HepG2 (cell line): ENCODE measurements at regions not wholly inside any gene's neighbourhood (a gene's known extent, or its start where the extent isn't known, plus 50 kb on each side); places are given as distances from the start of the nearest gene placed in this dataset.

Experiments
- ATAC-seq: fragments of 200-7000 bp; cut with Tn5 transposase; 3 replicates; pipeline ENCODE4 v1.9.1; 2020; ENCODE audit warnings: mild to moderate bottlenecking, moderate library complexity
- BruUV-seq: library from RNA; stranded (reverse); fragments of 400-500 nt; replicated peaks from 2 replicates; lab custom pipeline; 2021; lab: Mats Ljungman, UMichigan
- CTCF ChIA-PET: fragments of 300-600 bp; formaldehyde crosslinking; extraction: SDS; loops from one replicate; lab custom pipeline; 2021; ENCODE audit warnings: low total read pairs, inconsistent platforms, low intra/inter-chr PET ratio; lab: Yijun Ruan, JAX
- POLR2A ChIA-PET: fragments of 350-600 bp; sonication (Branson Sonifier 250); formaldehyde crosslinking; loops from one replicate; lab custom pipeline; 2020; ENCODE audit warnings: antibody characterized with exemption, inconsistent platforms; lab: Yijun Ruan, JAX
- DNase-seq: peaks from one replicate; pipeline ENCODE4 v3.0.0-alpha.2; 2015; ENCODE audit warnings: low spot score
- FAIRE-seq: peaks from 3 replicates; lab custom pipeline; 2011; peaks lifted over from hg19 to GRCh38; lab: Jason Lieb, UNC
- H2AFZ ChIP-seq: one replicate; pipeline ENCODE4 v1.6.1; 2011; ENCODE audit warnings: low read length, inconsistent platforms
- H3K27ac ChIP-seq: fragments of 300-600 bp; 3 replicates; pipeline ENCODE4 v1.8.0; 2011; ENCODE audit warnings: mixed run types, mild to moderate bottlenecking, mixed read lengths, low read length, inconsistent platforms; ENCODE audit not compliant: insufficient read depth; ENCODE audit errors: extremely low read length
- H3K27me3 ChIP-seq, 2 experiments: fragments of 200-600 bp in 1 of 2; 2 replicates in 1 of 2; 3 replicates in 1 of 2; pipeline versions ENCODE4 v1.6.0 to v1.8.0; 2011; ENCODE audit warnings: low read length in 2 of 2, mild to moderate bottlenecking in 2 of 2, moderate library complexity in 2 of 2, inconsistent platforms in 1 of 2; ENCODE audit not compliant: insufficient read depth in 2 of 2, control insufficient read depth in 1 of 2
- H3K36me3 ChIP-seq, 2 experiments: fragments of 200-600 bp in 1 of 2; replicated peaks in 1 of 2; 2 replicates in 1 of 2; 3 replicates in 1 of 2; pipeline versions ENCODE4 v1.5.1 to v1.8.0; 2011; ENCODE audit warnings: low read length in 2 of 2, inconsistent platforms in 1 of 2; ENCODE audit not compliant: insufficient read depth in 2 of 2, control insufficient read depth in 1 of 2
- H3K4me1 ChIP-seq: 2 replicates; pipeline ENCODE4 v1.5.1; 2012; ENCODE audit warnings: low read length, inconsistent platforms; ENCODE audit not compliant: insufficient read depth
- H3K4me2 ChIP-seq: 2 replicates; pipeline ENCODE4 v1.6.0; 2011; ENCODE audit warnings: low read depth, low read length, inconsistent platforms
- H3K4me3 ChIP-seq, 3 experiments: fragments of 200-600 bp in 1 of 3; sonication (generic), shearing (Covaris generic) in 1 of 3; replicated peaks in 1 of 3; 2 replicates each; pipeline ENCODE4 v1.5.1; 2011 to 2016; ENCODE audit warnings: low read length in 3 of 3, inconsistent platforms in 2 of 3, low read depth in 2 of 3, mild to moderate bottlenecking in 2 of 3, control low read depth in 1 of 3, mixed read lengths in 1 of 3; ENCODE audit not compliant: insufficient read depth in 1 of 3
- H3K79me2 ChIP-seq: one replicate; pipeline ENCODE4 v1.6.1; 2011; ENCODE audit warnings: low read length, inconsistent platforms; ENCODE audit not compliant: insufficient read depth
- H3K9ac ChIP-seq: 2 replicates; pipeline ENCODE4 v1.6.0; 2011; ENCODE audit warnings: mild to moderate bottlenecking, low read depth, low read length, inconsistent platforms; ENCODE audit not compliant: insufficient read depth
- H3K9me3 ChIP-seq: 2 replicates; pipeline ENCODE4 v1.5.1; 2012; ENCODE audit warnings: mild to moderate bottlenecking, low read length
- H4K20me1 ChIP-seq: 2 replicates; pipeline ENCODE4 v1.6.0; 2011; ENCODE audit warnings: inconsistent platforms, mild to moderate bottlenecking, low read length, moderate library complexity; ENCODE audit not compliant: insufficient read depth
- CBX2 ChIP-seq, 2 experiments: fragments of 200-600 bp in 1 of 2; sonication (generic); formaldehyde crosslinking in 1 of 2; IDR thresholded peaks; 2 replicates each; pipeline versions ENCODE4 v1.7.0 to v1.8.1; 2018 to 2022; ENCODE audit warnings: low read depth in 2 of 2, low read length in 1 of 2, mild to moderate bottlenecking in 1 of 2, missing genetic modification reagents in 1 of 2
- ELF1 ChIP-seq: sonication (generic); formaldehyde crosslinking; IDR thresholded peaks from 2 replicates; pipeline ENCODE4 v1.4.0; 2020; ENCODE audit warnings: missing genetic modification reagents
- FOXP4 ChIP-seq: sonication (generic); formaldehyde crosslinking; IDR thresholded peaks from 2 replicates; pipeline ENCODE4 v1.4.0; 2020; ENCODE audit warnings: missing genetic modification reagents
- GATAD2A ChIP-seq: IDR thresholded peaks from 2 replicates; pipeline ENCODE4 v1.6.1; 2016
- JUNB ChIP-seq: sonication (generic); formaldehyde crosslinking; IDR thresholded peaks from 2 replicates; pipeline ENCODE4 v1.8.0; 2022; ENCODE audit warnings: missing genetic modification reagents, mild to moderate bottlenecking, borderline replicate concordance
- MATR3 ChIP-seq: sonication (generic); formaldehyde crosslinking; IDR thresholded peaks from 2 replicates; pipeline ENCODE4 v1.4.0; 2020; ENCODE audit warnings: missing genetic modification reagents
- RORA ChIP-seq: sonication (generic); formaldehyde crosslinking; IDR thresholded peaks from 2 replicates; pipeline ENCODE4 v1.5.0; 2020; ENCODE audit warnings: mild to moderate bottlenecking, missing genetic modification reagents, moderate library complexity
- RXRB ChIP-seq: IDR thresholded peaks from 2 replicates; pipeline ENCODE4 v1.6.1; 2016; ENCODE audit warnings: borderline replicate concordance, missing genetic modification reagents, missing compliant biosample characterization
- ZKSCAN8 ChIP-seq: IDR thresholded peaks from 2 replicates; pipeline ENCODE4 v1.6.1; 2016; ENCODE audit warnings: borderline replicate concordance, missing genetic modification reagents, missing compliant biosample characterization
- ZNF224 ChIP-seq: sonication (generic); formaldehyde crosslinking; IDR thresholded peaks from 2 replicates; pipeline ENCODE4 v1.5.0; 2020; ENCODE audit warnings: mild to moderate bottlenecking, missing genetic modification reagents
- ZNF317 ChIP-seq: sonication (generic); formaldehyde crosslinking; IDR thresholded peaks from 2 replicates; pipeline ENCODE4 v1.5.0; 2020; ENCODE audit warnings: mild to moderate bottlenecking, missing genetic modification reagents
- ZNF737 ChIP-seq: sonication (generic); formaldehyde crosslinking; IDR thresholded peaks from 2 replicates; pipeline ENCODE4 v1.5.0; 2020; ENCODE audit warnings: missing genetic modification reagents, mild to moderate bottlenecking, borderline replicate concordance
- ZSCAN21 ChIP-seq: sonication (generic); formaldehyde crosslinking; IDR thresholded peaks from 2 replicates; pipeline ENCODE4 v1.8.0; 2022; ENCODE audit warnings: mild to moderate bottlenecking, missing genetic modification reagents, moderate library complexity, borderline replicate concordance
- in situ Hi-C: cut with HindIII; loops from 2 replicates; pipeline ENCODE4 v1.10.0; 2017; ENCODE audit warnings: low pct_unique_long_range_greater_than_20kb; ENCODE audit not compliant: extremely low pct_ligation_motif_present
- intact Hi-C: fragments of 100-400 bp; cut with micrococcal nuclease; formaldehyde crosslinking; loops from one replicate; pipeline ENCODE4 v1.10.0; 2022; ENCODE audit not compliant: unreplicated experiment
- TF ChIP-seq, protein P1 (sequence below): sonication (generic); formaldehyde crosslinking; IDR thresholded peaks from 2 replicates; pipeline ENCODE4 v1.5.1; 2020; ENCODE audit warnings: missing genetic modification reagents, mild to moderate bottlenecking, borderline replicate concordance
- TF ChIP-seq, protein P2 (sequence below): sonication (generic); formaldehyde crosslinking; IDR thresholded peaks from 2 replicates; pipeline ENCODE4 v1.5.0; 2020; ENCODE audit warnings: missing genetic modification reagents, mild to moderate bottlenecking, borderline replicate concordance

DNA sequence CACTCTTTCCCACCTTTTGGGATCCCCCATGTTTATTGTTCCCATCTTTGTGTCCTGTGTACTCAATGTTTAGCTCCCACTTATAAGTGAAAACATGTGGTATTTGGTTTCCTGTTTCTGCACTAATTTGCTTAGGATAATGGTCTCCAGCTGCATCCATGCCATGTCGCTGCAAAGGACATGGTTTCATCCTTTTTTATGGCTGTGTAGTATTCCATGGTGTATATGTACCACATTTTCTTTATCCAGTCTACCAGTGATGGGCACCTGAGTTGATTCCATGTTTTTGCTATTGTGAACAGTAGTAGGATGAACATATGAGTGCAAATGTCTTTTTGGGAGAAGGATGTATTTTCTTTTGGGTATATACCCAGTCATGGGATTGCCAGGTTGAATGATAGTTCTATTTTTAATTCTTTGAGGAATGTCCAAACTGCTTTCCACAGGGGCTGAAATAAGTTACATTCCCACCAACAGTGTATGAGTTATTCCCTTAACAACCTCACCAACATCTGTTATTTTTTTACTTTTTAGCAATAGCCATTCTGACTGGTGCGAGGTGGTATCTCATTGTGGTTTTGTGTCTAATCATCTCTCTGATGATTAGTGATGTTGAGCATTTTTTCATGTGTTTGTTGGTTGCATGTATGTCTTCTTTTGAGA lies 55.7 kb upstream of the MEDAG start (continued):
- TF ChIP-seq, protein P1, sequence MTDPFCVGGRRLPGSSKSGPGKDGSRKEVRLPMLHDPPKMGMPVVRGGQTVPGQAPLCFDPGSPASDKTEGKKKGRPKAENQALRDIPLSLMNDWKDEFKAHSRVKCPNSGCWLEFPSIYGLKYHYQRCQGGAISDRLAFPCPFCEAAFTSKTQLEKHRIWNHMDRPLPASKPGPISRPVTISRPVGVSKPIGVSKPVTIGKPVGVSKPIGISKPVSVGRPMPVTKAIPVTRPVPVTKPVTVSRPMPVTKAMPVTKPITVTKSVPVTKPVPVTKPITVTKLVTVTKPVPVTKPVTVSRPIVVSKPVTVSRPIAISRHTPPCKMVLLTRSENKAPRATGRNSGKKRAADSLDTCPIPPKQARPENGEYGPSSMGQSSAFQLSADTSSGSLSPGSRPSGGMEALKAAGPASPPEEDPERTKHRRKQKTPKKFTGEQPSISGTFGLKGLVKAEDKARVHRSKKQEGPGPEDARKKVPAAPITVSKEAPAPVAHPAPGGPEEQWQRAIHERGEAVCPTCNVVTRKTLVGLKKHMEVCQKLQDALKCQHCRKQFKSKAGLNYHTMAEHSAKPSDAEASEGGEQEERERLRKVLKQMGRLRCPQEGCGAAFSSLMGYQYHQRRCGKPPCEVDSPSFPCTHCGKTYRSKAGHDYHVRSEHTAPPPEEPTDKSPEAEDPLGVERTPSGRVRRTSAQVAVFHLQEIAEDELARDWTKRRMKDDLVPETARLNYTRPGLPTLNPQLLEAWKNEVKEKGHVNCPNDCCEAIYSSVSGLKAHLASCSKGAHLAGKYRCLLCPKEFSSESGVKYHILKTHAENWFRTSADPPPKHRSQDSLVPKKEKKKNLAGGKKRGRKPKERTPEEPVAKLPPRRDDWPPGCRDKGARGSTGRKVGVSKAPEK: no peak
- TF ChIP-seq ELF1 (CRISPR knock-in tag) (no peak), JUNB (CRISPR knock-in tag) (no peak)

GRCh38 chr13:30850867-30851211 lies 55.2 kb upstream of the MEDAG start:
- in situ Hi-C loops (loop anchor here (10.0 kb wide), 1 partner anchor 194 kb away; no protein-coding TSS in a partner anchor), intact Hi-C loops (no loop called here)
- H3K79me2 ChIP-seq: no peaks in the 10 kb centered on the region
- no peak overlapping the region for H3K27ac ChIP-seq
- no peaks in the 10 kb centered on the region for H3K9me3 ChIP-seq
- H3K9ac ChIP-seq: no peak overlapping the region
- H3K4me1 ChIP-seq: peaks cover 77% of the 10 kb centered on the region
- H3K4me2 ChIP-seq: peak overlapping the region; percentile 34; the same call in 1 of the 2 replicates
- ATAC-seq (peak; percentile 46), DNase-seq (peak; percentile 61), FAIRE-seq (peak; percentile 70)
- H4K20me1 ChIP-seq: no peaks in the 10 kb centered on the region
- BruUV-seq: no TSS peak
- POLR2A ChIA-PET: no interaction called here
- H3K27me3 ChIP-seq: no peaks in the 10 kb centered on the region
- no peak overlapping the region for H2AFZ ChIP-seq
- no peak overlapping the region for H3K4me3 ChIP-seq
- H3K36me3 ChIP-seq: no peaks in the 10 kb centered on the region
- CTCF ChIA-PET: no interaction called here
- TF ChIP-seq ZKSCAN8 (CRISPR knock-in tag): no peak
- TF ChIP-seq RORA (CRISPR knock-in tag): no peak
- no peak for TF ChIP-seq ZNF737 (CRISPR knock-in tag)
- TF ChIP-seq MATR3 (CRISPR knock-in tag): no peak
- no peak for TF ChIP-seq ZNF317 (CRISPR knock-in tag)
- TF ChIP-seq, protein P2, sequence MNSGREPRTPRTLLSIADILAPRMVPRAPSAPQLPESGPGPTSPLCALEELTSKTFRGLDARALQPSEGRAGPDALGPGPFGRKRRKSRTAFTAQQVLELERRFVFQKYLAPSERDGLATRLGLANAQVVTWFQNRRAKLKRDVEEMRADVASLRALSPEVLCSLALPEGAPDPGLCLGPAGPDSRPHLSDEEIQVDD (CRISPR knock-in tag): no peak
- TF ChIP-seq CBX2 (IDR thresholded peaks at IDR 0.05; ENCODE audit: low read depth, low read length): no peak
- TF ChIP-seq CBX2 (CRISPR knock-in tag; IDR thresholded peaks at IDR 0.05; ENCODE audit: low read depth): no peak
- 0 out of 2 replicates have a peak, but pooled peaks have one; percentile 39 for TF ChIP-seq RXRB
- peak; percentile 48; the same call in 1 of the 2 replicates for TF ChIP-seq FOXP4 (CRISPR knock-in tag)
- TF ChIP-seq ZSCAN21 (CRISPR knock-in tag): no peak
- TF ChIP-seq GATAD2A (CRISPR knock-in tag): peak; percentile 61
- TF ChIP-seq ZNF224 (CRISPR knock-in tag): no peak
